ENCODE measurements at regions not wholly inside any gene's neighbourhood (a gene's known extent, or its start where the extent isn't known, plus 50 kb on each side); places are given as distances from the start of the nearest gene placed in this dataset.

DNA sequence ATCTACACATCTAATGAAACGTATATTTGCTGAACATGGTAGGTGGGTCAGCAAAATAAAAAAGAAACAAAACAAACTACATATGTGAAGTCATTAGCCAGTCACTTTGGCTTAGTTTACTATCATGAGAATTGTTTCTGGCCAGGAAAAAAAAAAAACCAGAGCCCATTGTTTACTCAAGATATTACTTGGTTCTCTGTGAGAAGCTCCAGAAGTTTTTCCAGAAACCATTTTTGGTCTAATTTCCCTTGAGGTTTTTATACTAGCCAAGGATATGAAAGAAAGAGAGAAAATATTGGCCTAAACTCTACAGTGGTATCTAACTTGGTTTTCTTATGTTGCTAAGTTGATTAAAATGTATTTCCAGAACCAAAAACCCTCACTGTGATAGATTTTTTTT lies 259.1 kb downstream of the PDHA2 start:
- TF ChIP-seq, protein P1, sequence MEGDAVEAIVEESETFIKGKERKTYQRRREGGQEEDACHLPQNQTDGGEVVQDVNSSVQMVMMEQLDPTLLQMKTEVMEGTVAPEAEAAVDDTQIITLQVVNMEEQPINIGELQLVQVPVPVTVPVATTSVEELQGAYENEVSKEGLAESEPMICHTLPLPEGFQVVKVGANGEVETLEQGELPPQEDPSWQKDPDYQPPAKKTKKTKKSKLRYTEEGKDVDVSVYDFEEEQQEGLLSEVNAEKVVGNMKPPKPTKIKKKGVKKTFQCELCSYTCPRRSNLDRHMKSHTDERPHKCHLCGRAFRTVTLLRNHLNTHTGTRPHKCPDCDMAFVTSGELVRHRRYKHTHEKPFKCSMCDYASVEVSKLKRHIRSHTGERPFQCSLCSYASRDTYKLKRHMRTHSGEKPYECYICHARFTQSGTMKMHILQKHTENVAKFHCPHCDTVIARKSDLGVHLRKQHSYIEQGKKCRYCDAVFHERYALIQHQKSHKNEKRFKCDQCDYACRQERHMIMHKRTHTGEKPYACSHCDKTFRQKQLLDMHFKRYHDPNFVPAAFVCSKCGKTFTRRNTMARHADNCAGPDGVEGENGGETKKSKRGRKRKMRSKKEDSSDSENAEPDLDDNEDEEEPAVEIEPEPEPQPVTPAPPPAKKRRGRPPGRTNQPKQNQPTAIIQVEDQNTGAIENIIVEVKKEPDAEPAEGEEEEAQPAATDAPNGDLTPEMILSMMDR (IDR thresholded peaks at IDR 0.05): no peak
- TF ChIP-seq POLR2A (IDR thresholded peaks at IDR 0.05): no peak
